ENCODE measurements at regions not wholly inside any gene's neighbourhood (a gene's known extent, or its start where the extent isn't known, plus 50 kb on each side); places are given as distances from the start of the nearest gene placed in this dataset.

DNA sequence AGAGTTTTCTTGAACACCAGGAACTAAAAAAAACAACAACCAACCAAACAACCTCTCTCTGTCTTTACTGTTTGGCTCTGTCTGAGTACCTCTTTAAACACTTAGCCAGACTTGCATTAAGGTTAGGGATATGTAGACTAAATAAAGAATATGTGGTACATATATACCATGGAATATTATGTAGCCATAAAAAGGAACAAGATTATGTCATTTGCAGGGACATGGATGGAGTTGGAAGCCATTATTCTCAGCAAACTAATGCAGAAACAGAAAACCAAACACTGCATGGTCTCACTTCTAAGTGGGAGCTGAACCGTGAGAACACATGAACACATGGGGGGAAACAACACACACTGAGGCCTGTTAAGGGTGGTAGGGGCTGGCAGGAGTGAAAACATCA lies 116.0 kb upstream of the ANTXRL start:
- TF ChIP-seq CXXC5 (CRISPR knock-in tag; IDR thresholded peaks at IDR 0.05) (no peak), CHD2 (IDR thresholded peaks at IDR 0.05; ENCODE audit: low read depth, low read length) (no peak), CEBPB (tag; IDR thresholded peaks at IDR 0.05) (no peak), NCOA2 (IDR thresholded peaks at IDR 0.05; ENCODE audit: partially characterized antibody in 2 of 2) (no peak), MYBL2 (IDR thresholded peaks at IDR 0.05; ENCODE audit: low read depth) (no peak), MYBL2 (CRISPR knock-in tag; IDR thresholded peaks at IDR 0.05; ENCODE audit: borderline replicate concordance) (no peak)

Measured in K562 (cell line).